GM06990 (cell line): ENCODE measurements at regions not wholly inside any gene's neighbourhood (a gene's known extent, or its start where the extent isn't known, plus 50 kb on each side); places are given as distances from the start of the nearest gene placed in this dataset.

Source experiments
- DNase-seq: peaks from one replicate; pipeline ENCODE4 v3.0.0-alpha.2; 2011; ENCODE audit not compliant: insufficient read length; ENCODE audit errors: extremely low read depth
- H3K27me3 ChIP-seq: replicated peaks from 2 replicates; pipeline ENCODE4 v1.6.0; 2011; ENCODE audit warnings: low read length; ENCODE audit not compliant: control insufficient read depth, insufficient read depth
- H3K36me3 ChIP-seq: 2 replicates; pipeline ENCODE4 v1.5.1; 2011; ENCODE audit warnings: low read length; ENCODE audit not compliant: control insufficient read depth, insufficient read depth
- H3K4me3 ChIP-seq: replicated peaks from 2 replicates; pipeline ENCODE4 v1.5.1; 2011; ENCODE audit warnings: low read depth, mild to moderate bottlenecking, control low read depth, low read length
- TF ChIP-seq, protein P1 (sequence below): IDR thresholded peaks from 2 replicates; pipeline ENCODE4 v1.5.1; 2011; ENCODE audit warnings: low read length, control low read depth, mild to moderate bottlenecking, inconsistent platforms; ENCODE audit not compliant: insufficient read depth, poor library complexity, severe bottlenecking

DNA sequence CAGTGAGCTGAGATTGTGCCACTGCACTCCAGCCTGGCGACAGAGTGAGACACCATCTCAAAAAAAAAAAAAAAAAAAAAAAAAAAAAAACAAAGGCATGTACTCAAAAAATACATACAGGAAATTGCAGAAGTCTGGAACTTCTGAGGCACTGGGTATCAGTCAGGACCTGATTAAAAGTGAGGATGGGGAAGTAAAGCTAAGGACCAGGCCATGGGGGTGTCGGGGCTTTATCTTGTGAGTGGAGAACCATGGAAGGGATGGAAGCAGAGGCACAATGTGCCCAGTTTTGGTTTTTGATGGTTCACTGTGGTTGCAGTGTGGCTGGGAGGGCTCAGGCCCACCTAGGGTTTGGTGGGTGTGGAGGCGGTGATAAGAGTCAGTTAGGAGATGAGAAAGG lies 212.7 kb upstream of the PIK3R1 start:
- Histone ChIP-seq H3K36me3 (no peaks in the 10 kb centered on the region), H3K4me3 (no peak overlapping the region), H3K27me3 (no peaks in the 10 kb centered on the region)
- DNase-seq: no peak
- TF ChIP-seq, protein P1, sequence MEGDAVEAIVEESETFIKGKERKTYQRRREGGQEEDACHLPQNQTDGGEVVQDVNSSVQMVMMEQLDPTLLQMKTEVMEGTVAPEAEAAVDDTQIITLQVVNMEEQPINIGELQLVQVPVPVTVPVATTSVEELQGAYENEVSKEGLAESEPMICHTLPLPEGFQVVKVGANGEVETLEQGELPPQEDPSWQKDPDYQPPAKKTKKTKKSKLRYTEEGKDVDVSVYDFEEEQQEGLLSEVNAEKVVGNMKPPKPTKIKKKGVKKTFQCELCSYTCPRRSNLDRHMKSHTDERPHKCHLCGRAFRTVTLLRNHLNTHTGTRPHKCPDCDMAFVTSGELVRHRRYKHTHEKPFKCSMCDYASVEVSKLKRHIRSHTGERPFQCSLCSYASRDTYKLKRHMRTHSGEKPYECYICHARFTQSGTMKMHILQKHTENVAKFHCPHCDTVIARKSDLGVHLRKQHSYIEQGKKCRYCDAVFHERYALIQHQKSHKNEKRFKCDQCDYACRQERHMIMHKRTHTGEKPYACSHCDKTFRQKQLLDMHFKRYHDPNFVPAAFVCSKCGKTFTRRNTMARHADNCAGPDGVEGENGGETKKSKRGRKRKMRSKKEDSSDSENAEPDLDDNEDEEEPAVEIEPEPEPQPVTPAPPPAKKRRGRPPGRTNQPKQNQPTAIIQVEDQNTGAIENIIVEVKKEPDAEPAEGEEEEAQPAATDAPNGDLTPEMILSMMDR: no peak

DNA sequence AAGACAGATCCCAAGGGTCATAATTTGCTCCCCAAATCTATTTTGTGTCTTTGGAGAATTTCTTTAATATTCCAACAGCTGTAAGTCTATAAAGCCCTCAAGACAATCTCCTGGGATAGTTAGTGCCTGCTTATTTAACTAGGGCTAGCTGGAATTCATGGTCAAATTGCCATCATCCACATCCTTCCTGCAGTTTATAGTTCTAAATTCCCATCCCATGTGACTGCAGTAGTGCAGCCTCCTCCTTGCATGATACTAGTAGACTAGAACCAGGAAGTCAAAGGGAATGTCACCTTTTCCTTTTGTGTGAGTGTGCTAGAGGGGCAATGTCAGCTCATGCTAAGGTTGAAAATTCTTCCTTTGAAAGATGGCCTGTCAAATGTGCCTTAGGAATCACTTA lies 214.8 kb upstream of the PIK3R1 start:
- no peak for DNase-seq
- TF ChIP-seq, protein P1: no peak
- Histone ChIP-seq H3K36me3 (no peaks in the 10 kb centered on the region), H3K27me3 (no peaks in the 10 kb centered on the region), H3K4me3 (no peak overlapping the region)

DNA sequence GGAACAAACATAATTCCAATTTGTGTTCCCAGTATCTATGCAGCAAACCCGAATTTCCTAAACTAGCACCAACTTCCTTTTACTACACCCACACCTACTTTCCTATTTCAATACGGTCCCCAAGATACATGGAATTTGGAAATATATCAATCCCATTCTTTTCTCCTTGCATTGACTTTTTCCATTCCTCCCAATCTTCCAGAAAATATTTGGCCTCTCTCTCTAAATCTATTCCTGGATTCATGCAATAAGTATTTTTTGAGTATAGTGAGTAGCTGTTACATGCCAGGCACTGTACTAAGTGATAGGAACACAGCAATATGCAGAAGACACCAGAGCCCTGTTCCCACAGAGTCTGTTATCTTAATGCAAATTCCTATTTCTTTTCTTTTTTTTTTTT lies 216.2 kb upstream of the PIK3R1 start:
- TF ChIP-seq, protein P1: no peak
- Histone ChIP-seq H3K27me3 (no peaks in the 10 kb centered on the region), H3K4me3 (no peak overlapping the region), H3K36me3 (no peaks in the 10 kb centered on the region)
- no peak for DNase-seq

DNA sequence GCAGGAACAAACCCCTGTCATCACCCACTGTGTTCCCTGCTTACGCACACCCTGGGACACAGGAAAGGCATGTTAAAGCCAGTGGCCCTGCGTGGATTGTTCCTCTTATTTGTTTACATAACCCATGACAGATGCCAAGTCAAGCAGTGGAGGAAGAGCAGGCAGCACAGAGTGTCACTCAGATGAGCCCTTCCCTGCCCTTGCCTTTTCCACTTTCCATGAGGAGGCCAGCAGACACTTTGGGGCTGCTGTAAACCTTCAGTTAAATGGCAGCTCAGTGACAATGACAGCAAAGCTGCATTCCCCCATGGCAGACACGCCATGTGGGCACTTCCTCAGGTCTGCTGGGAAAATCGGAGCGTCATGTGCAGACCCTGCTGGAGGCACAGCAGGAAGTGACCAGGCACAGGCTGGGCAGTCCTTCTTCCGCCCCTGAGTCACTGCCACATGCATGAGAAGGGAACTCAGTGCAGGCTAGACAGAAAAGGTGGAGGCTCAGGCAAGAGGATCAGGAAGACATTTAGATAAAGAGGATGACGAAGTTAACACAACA lies 216.8 kb upstream of the PIK3R1 start:
- H3K27me3 ChIP-seq: no peaks in the 10 kb centered on the region
- no peaks in the 10 kb centered on the region for H3K36me3 ChIP-seq
- H3K4me3 ChIP-seq: no peak overlapping the region
- TF ChIP-seq, protein P1: no peak
- no peak for DNase-seq

DNA sequence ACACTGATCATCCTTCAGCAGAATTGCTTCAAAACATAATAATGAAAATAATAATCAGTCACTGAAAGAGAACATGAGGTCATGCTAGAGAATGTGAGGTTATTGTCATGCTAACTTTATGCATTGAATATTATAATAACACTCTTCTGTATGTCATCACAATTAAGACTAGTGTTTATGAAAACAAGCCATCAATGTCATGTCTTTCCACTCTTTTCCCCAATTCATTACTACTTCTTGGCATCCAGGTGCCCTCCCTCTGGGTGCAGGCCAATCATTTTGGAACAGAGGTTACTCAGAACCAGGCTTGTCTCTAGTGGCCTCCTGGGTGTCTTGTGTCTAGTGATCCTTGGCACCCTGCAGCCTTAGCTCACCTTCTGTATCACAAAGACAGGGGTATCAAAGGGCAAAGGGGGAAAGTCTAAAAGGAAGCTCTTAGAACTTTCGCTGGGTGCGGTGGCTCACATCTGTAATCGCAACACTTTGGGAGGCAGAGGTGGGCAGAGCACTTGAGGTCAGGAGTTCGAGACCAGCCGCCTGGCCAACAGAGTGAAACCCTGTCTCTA lies 217.6 kb upstream of the PIK3R1 start:
- H3K36me3 ChIP-seq: no peaks in the 10 kb centered on the region
- H3K4me3 ChIP-seq: no peak overlapping the region
- no peaks in the 10 kb centered on the region for H3K27me3 ChIP-seq
- TF ChIP-seq, protein P1: no peak
- no peak for DNase-seq

DNA sequence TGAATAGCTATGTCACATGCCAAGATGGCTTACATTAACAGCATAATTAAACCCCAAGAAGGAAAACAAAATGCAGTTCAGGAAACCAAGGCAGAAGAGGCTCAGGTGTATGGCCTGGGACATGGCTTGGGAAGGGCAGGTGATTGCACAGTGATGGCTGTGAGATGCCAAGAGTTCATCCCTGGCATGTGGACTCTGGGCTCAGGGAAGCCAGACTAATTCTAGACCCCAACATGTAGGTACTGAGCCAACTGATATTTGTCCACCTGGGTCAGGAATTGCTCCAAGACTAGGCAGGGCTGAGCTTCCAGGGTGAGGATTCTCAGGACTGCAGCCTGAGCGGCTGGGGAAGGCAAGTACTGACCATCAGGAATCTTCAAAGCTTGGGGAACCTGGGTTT lies 218.4 kb upstream of the PIK3R1 start:
- Histone ChIP-seq H3K4me3 (no peak overlapping the region), H3K27me3 (no peaks in the 10 kb centered on the region), H3K36me3 (no peaks in the 10 kb centered on the region)
- DNase-seq: no peak
- TF ChIP-seq, protein P1: no peak
